ENCODE measurements at regions not wholly inside any gene's neighbourhood (a gene's known extent, or its start where the extent isn't known, plus 50 kb on each side); places are given as distances from the start of the nearest gene placed in this dataset.

DNA sequence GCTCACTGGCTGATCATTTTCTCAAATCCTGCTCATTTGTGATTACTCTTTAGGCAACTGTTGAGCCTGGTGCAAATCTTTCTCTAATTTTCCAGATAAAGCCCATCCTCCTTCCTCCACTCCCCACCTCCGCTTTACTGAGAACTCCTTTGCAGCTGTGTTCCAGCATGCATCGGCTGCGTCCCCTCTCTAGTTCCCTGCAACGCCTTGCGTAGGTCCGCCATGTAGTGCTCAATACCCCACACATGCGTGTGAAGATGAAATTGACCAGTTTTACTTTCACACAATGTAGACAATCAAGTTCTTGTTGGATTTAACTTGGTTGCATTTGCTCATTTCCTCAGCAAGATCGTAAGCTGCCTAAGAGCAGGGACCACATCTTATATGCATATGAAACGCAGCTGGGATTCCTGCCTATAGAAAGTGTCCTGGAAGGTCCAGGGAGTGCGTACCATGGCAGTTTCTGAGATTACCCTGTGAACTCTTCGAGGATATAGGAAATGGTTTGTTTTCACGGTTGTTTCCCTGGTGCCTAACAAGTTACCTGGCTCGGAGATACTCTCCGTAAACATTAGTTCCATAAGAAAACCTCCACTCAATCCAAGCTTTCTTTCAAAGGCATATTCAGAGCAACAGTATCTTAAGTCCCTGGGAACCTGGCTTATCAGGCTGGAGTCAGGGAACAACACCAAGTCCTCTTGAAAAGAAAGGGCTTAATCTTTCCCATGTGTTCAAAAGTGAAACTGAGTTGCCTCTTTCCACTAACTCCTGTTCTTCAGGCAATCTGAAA is 766.4 kb upstream of the ID2 start:
- WGBS (ENCODE audit: missing lambda C conversion rate): 74% methylated on average over 14 of the region's 14 CpGs
- FAIRE-seq (no peak), DNase-seq (ENCODE audit: low read depth in 1 of 2, low spot score in 1 of 2) (no peak), ATAC-seq (peak in 1 of 2 experiments; percentile 43; a peak in 3 of 6 replicates)
- Histone ChIP-seq H3K9me3 (no peaks in the 10 kb centered on the region), H3K4me3 (no peak overlapping the region), H3K4me1 (no peaks in the 10 kb centered on the region), H3K27ac (no peak overlapping the region), H3K4me2 (peak overlapping the region; percentile 62)
- ChIA-PET POLR2A (no interaction called here), CTCF (interaction anchor here (0.6 kb wide), 1 partner anchor 466 kb away, joined by 5 read pairs; no protein-coding TSS in a partner anchor)
- TF ChIP-seq HOXA7 (CRISPR knock-in tag; IDR thresholded peaks at IDR 0.05) (no peak), ESRRA (IDR thresholded peaks at IDR 0.05; ENCODE audit: borderline replicate concordance, low read length) (no peak), RAD21 (conservative IDR thresholded peaks at IDR 0.05 in 1 of 2, IDR thresholded peaks at IDR 0.05 in 1 of 2) (no peak), FOSL2 (IDR thresholded peaks at IDR 0.05) (no peak), FOSL2 (CRISPR knock-in tag; IDR thresholded peaks at IDR 0.05) (no peak), ZSCAN20 (CRISPR knock-in tag; IDR thresholded peaks at IDR 0.05) (no peak), TP53 (CRISPR knock-in tag; IDR thresholded peaks at IDR 0.05) (no peak)
- TF ChIP-seq, protein P1, sequence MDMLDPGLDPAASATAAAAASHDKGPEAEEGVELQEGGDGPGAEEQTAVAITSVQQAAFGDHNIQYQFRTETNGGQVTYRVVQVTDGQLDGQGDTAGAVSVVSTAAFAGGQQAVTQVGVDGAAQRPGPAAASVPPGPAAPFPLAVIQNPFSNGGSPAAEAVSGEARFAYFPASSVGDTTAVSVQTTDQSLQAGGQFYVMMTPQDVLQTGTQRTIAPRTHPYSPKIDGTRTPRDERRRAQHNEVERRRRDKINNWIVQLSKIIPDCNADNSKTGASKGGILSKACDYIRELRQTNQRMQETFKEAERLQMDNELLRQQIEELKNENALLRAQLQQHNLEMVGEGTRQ (IDR thresholded peaks at IDR 0.05): no peak

DNA sequence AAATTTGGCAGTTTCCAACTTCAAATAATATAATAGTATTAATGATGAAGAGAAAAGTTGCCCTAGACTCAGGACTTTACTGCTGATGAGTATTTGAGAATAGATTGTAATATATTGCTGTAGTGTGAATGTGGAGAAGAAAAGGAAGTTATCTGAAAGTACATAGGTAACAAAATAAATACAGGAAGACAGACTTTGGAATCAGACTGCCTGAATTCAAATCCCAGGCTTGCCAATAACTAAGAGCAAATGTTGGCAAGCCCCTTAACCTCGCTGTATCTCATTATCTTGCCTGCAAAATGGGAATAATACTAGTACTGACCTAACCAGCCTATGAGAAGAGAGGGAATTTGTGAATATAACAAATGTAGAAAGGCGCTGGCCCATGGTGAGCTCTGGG is 765.2 kb upstream of the ID2 start:
- H3K9me3 ChIP-seq: no peaks in the 10 kb centered on the region
- ChIA-PET POLR2A (no interaction called here), CTCF (no interaction called here)
- ATAC-seq (no peak), FAIRE-seq (no peak), DNase-seq (ENCODE audit: low read depth in 1 of 2, low spot score in 1 of 2) (no peak)
- no peaks in the 10 kb centered on the region for H3K4me1 ChIP-seq
- no peak overlapping the region for H3K4me2 ChIP-seq
- WGBS (ENCODE audit: missing lambda C conversion rate): 55% methylated on average over 2 of the region's 2 CpGs
- no peak overlapping the region for H3K4me3 ChIP-seq
- no peak for TF ChIP-seq MAFK (IDR thresholded peaks at IDR 0.05; ENCODE audit: partially characterized antibody)
- TF ChIP-seq RNF2 (IDR thresholded peaks at IDR 0.05; ENCODE audit: borderline replicate concordance, low read depth): no peak
- TF ChIP-seq CHD4 (IDR thresholded peaks at IDR 0.05; ENCODE audit: borderline replicate concordance): no peak
- no peak for TF ChIP-seq HOXB13 (CRISPR knock-in tag; IDR thresholded peaks at IDR 0.05; ENCODE audit: low read depth)
- no peak for TF ChIP-seq FOSB (CRISPR knock-in tag; IDR thresholded peaks at IDR 0.05)
- TF ChIP-seq CEBPB (IDR thresholded peaks at IDR 0.05): no peak
- TF ChIP-seq POLR2AphosphoS2 (conservative IDR thresholded peaks at IDR 0.05; ENCODE audit: low read length): no peak
- TF ChIP-seq, protein P2, sequence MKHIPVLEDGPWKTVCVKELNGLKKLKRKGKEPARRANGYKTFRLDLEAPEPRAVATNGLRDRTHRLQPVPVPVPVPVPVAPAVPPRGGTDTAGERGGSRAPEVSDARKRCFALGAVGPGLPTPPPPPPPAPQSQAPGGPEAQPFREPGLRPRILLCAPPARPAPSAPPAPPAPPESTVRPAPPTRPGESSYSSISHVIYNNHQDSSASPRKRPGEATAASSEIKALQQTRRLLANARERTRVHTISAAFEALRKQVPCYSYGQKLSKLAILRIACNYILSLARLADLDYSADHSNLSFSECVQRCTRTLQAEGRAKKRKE (CRISPR knock-in tag; IDR thresholded peaks at IDR 0.05; ENCODE audit: low read depth): no peak
- H3K27ac ChIP-seq: no peak overlapping the region

DNA sequence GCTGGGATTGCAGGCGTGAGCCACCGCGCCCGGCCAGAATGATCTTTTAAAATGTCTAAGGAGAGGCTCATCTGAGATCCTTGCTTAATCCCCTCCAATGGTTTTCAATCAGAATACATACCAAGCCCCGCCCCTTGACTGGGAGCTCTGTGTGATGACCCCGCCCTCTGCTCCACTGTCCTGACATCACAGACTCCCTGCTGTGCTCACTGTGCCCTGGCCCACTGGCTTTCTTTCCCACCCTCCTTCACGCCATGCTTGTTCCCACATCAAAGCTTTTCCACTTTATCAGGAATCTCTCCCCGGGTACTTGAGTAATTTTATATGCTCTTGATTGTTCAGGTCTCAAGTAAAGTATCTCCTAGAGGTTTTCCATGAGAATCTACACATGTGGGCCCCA is 762.3 kb upstream of the ID2 start:
- CTCF ChIA-PET: no interaction called here
- DNase-seq (ENCODE audit: low read depth in 1 of 2, low spot score in 1 of 2) (no peak), ATAC-seq (no peak)

More for the DNA sequence above, 762.3 kb upstream of the ID2 start:
- no peak overlapping the region for H3K4me2 ChIP-seq
- no peak overlapping the region for H3K27ac ChIP-seq
- TF ChIP-seq PHF8 (IDR thresholded peaks at IDR 0.05; ENCODE audit: borderline replicate concordance, low read depth): no peak
- no peak for TF ChIP-seq CBX2 (IDR thresholded peaks at IDR 0.05; ENCODE audit: borderline replicate concordance, low read depth)
- no peak for TF ChIP-seq RCOR1 (IDR thresholded peaks at IDR 0.05; ENCODE audit: low read depth, low read length)
- TF ChIP-seq, protein P3, sequence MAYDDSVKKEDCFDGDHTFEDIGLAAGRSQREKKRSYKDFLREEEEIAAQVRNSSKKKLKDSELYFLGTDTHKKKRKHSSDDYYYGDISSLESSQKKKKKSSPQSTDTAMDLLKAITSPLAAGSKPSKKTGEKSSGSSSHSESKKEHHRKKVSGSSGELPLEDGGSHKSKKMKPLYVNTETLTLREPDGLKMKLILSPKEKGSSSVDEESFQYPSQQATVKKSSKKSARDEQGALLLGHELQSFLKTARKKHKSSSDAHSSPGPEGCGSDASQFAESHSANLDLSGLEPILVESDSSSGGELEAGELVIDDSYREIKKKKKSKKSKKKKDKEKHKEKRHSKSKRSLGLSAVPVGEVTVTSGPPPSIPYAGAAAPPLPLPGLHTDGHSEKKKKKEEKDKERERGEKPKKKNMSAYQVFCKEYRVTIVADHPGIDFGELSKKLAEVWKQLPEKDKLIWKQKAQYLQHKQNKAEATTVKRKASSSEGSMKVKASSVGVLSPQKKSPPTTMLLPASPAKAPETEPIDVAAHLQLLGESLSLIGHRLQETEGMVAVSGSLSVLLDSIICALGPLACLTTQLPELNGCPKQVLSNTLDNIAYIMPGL (CRISPR knock-in tag; IDR thresholded peaks at IDR 0.05; ENCODE audit: borderline replicate concordance): no peak
- TF ChIP-seq, protein P4, sequence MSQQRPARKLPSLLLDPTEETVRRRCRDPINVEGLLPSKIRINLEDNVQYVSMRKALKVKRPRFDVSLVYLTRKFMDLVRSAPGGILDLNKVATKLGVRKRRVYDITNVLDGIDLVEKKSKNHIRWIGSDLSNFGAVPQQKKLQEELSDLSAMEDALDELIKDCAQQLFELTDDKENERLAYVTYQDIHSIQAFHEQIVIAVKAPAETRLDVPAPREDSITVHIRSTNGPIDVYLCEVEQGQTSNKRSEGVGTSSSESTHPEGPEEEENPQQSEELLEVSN (IDR thresholded peaks at IDR 0.05; ENCODE audit: borderline replicate concordance, low read depth): no peak
- TF ChIP-seq, protein P5, sequence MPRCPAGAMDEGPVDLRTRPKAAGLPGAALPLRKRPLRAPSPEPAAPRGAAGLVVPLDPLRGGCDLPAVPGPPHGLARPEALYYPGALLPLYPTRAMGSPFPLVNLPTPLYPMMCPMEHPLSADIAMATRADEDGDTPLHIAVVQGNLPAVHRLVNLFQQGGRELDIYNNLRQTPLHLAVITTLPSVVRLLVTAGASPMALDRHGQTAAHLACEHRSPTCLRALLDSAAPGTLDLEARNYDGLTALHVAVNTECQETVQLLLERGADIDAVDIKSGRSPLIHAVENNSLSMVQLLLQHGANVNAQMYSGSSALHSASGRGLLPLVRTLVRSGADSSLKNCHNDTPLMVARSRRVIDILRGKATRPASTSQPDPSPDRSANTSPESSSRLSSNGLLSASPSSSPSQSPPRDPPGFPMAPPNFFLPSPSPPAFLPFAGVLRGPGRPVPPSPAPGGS (IDR thresholded peaks at IDR 0.05): no peak
- H3K4me3 ChIP-seq: no peak overlapping the region
- H3K4me1 ChIP-seq: no peaks in the 10 kb centered on the region
- 64% methylated on average over 8 of the region's 8 CpGs for WGBS (ENCODE audit: missing lambda C conversion rate)
- H3K9me3 ChIP-seq: no peaks in the 10 kb centered on the region
- FAIRE-seq: no peak
- POLR2A ChIA-PET: no interaction called here
